22Rv1 (cell line): ENCODE measurements at regions not wholly inside any gene's neighbourhood (a gene's known extent, or its start where the extent isn't known, plus 50 kb on each side); places are given as distances from the start of the nearest gene placed in this dataset.

Experiments used
- H3K27ac ChIP-seq: fragments of 450-650 bp; 2 replicates; pipeline ENCODE4 v1.5.1; 2017
- CTCF ChIP-seq: fragments of 450-650 bp; IDR thresholded peaks from 2 replicates; pipeline ENCODE4 v1.5.1; 2017; ENCODE audit warnings: mild to moderate bottlenecking
- ZFX ChIP-seq: fragments of 450-650 bp; IDR thresholded peaks from 2 replicates; pipeline ENCODE4 v1.6.1; 2017; ENCODE audit warnings: antibody characterized with exemption, borderline replicate concordance

GRCh38 chr10:65566906-65567305 is 1358.9 kb upstream of the LRRTM3 start:
- no peak overlapping the region for H3K27ac ChIP-seq
- TF ChIP-seq ZFX (no peak), CTCF (no peak)

- no peak overlapping the region for H3K27ac ChIP-seq
- TF ChIP-seq ZFX (no peak), CTCF (no peak)
Observed at GRCh38 chr10:65570143-65571010, 1355.5 kb upstream of the LRRTM3 start.

- TF ChIP-seq CTCF (no peak), ZFX (no peak)
- no peak overlapping the region for H3K27ac ChIP-seq
Observed at GRCh38 chr10:65571011-65571570, 1354.7 kb upstream of the LRRTM3 start.

- H3K27ac ChIP-seq: no peak overlapping the region
- TF ChIP-seq ZFX (no peak), CTCF (no peak)
Observed at GRCh38 chr10:65581426-65582026, 1344.3 kb upstream of the LRRTM3 start.

- TF ChIP-seq CTCF (no peak), ZFX (no peak)
Observed at GRCh38 chr10:65602182-65602865, 1323.5 kb upstream of the LRRTM3 start.

GRCh38 chr10:65611592-65611991 is 1314.2 kb upstream of the LRRTM3 start:
- H3K27ac ChIP-seq: no peak overlapping the region
- no peak for TF ChIP-seq CTCF
- TF ChIP-seq ZFX: no peak

More at GRCh38 chr10:65602182-65602865, 1323.5 kb upstream of the LRRTM3 start:
- H3K27ac ChIP-seq: no peak overlapping the region
